SK-N-MC (cell line): ENCODE measurements at regions not wholly inside any gene's neighbourhood (a gene's known extent, or its start where the extent isn't known, plus 50 kb on each side); places are given as distances from the start of the nearest gene placed in this dataset.

Experiments used
- EZH2 ChIP-seq: fragments of 200-600 bp; sonication (generic); IDR thresholded peaks from one replicate; pipeline ENCODE4 v1.6.1; 2017; ENCODE audit warnings: antibody characterized with exemption
- POLR2AphosphoS5 ChIP-seq: IDR thresholded peaks from 2 replicates; pipeline ENCODE4 v1.6.1; 2012; ENCODE audit warnings: mild to moderate bottlenecking, low read depth, low read length, borderline replicate concordance

DNA sequence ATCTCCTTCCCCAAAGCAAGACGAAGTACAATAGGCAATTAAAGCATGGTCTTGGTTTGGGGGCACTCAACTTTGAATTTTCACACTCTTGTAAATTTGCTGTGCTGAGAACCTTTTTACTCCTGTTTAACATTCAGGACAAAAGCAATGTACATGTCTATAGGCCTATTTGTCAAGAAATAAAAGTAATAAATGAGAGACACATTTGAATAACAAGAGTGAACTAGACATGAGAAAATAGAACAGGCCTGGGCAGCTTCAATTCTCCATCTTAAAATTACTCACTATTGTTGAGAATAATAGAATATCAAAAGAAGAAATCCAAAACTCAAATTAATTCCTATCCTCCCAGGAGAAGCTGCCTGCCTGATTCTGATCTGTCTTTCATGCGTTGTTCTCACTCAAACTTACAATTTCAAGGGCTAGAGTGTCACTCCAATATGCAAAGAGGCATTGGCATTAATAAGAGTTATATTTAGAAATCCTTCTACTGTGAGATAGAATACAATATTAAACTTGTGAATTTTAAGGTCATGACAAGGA, 192.9 kb upstream of the CCNG1 start:
- TF ChIP-seq EZH2 (no peak), POLR2AphosphoS5 (no peak)
